ENCODE measurements at regions not wholly inside any gene's neighbourhood (a gene's known extent, or its start where the extent isn't known, plus 50 kb on each side); places are given as distances from the start of the nearest gene placed in this dataset.
"Not testable (repeated sequence)": the region's sequence is repeated elsewhere in the genome, so short reads cannot be mapped to it uniquely, and the experiment has no call there.

DNA sequence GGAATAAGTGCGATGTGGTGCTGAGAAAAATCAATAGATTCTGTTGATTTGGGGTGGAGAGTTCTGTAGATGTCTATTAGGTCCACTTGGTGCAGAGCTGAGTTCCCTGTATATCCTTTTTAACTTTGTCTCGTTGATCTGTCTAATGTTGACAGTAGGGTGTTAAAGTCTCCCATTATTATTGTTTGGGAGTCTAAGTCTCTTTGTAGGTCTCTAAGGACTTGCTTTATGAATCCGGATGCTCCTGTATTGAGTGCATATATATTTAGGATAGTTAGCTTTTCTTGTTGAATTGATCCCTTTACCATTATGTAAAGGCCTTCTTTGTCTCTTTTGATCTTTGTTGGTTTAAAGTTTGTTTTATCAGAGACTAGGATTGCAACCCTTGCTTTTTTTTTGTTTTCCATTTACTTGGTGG lies 170.8 kb upstream of the SLC38A2 start:
- TF ChIP-seq POLR2A (IDR thresholded peaks at IDR 0.05); POLR2AphosphoS5 (IDR thresholded peaks at IDR 0.05; ENCODE audit: insufficient read depth in 1 of 2, low read depth in 1 of 2): not testable (repeated sequence)
- TF ChIP-seq, protein P1, sequence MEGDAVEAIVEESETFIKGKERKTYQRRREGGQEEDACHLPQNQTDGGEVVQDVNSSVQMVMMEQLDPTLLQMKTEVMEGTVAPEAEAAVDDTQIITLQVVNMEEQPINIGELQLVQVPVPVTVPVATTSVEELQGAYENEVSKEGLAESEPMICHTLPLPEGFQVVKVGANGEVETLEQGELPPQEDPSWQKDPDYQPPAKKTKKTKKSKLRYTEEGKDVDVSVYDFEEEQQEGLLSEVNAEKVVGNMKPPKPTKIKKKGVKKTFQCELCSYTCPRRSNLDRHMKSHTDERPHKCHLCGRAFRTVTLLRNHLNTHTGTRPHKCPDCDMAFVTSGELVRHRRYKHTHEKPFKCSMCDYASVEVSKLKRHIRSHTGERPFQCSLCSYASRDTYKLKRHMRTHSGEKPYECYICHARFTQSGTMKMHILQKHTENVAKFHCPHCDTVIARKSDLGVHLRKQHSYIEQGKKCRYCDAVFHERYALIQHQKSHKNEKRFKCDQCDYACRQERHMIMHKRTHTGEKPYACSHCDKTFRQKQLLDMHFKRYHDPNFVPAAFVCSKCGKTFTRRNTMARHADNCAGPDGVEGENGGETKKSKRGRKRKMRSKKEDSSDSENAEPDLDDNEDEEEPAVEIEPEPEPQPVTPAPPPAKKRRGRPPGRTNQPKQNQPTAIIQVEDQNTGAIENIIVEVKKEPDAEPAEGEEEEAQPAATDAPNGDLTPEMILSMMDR (IDR thresholded peaks at IDR 0.05) = not testable (repeated sequence)

Measured in vagina (tissue), 2 donors.